ENCODE measurements at regions not wholly inside any gene's neighbourhood (a gene's known extent, or its start where the extent isn't known, plus 50 kb on each side); places are given as distances from the start of the nearest gene placed in this dataset.

GRCh38 chr6:14722704-14723103 lies 523.2 kb upstream of the JARID2 start:
- Histone ChIP-seq H3K4me3 (ENCODE audit: low read length) (no peak overlapping the region), H3K27me3 (ENCODE audit: control insufficient read depth, low read length) (no peaks in the 10 kb centered on the region), H3K9me3 (ENCODE audit: control insufficient read depth, insufficient read depth, low read length) (no peaks in the 10 kb centered on the region), H3K4me1 (ENCODE audit: control insufficient read depth, low read length) (peaks cover 29% of the 10 kb centered on the region), H3K79me2 (ENCODE audit: control insufficient read depth, low read length) (no peaks in the 10 kb centered on the region), H3K27ac (ENCODE audit: low read depth, low read length) (no peak overlapping the region), H3K9me2 (replicated peaks; ENCODE audit: control insufficient read depth, low read length) (no peaks in the 10 kb centered on the region), H3K4me2 (ENCODE audit: low read length) (0 out of 2 replicates have a peak overlapping the region, but pooled peaks have one; percentile 17), H4K20me1 (ENCODE audit: control insufficient read depth, insufficient read depth, low read depth, low read length) (no peaks in the 10 kb centered on the region), H3F3A (ENCODE audit: control insufficient read depth, insufficient read depth) (no peaks in the 10 kb centered on the region), H3K36me3 (ENCODE audit: control insufficient read depth, low read length) (no peaks in the 10 kb centered on the region)
- no peak for TF ChIP-seq EZH2phosphoT487 (IDR thresholded peaks at IDR 0.05; ENCODE audit: borderline replicate concordance, low read length)
- TF ChIP-seq CTCF (IDR thresholded peaks at IDR 0.05; ENCODE audit: low read depth, low read length, poor library complexity, severe bottlenecking) = no peak

- Histone ChIP-seq H3K9me3 (ENCODE audit: control insufficient read depth, insufficient read depth, low read length) (no peaks in the 10 kb centered on the region), H3K4me1 (ENCODE audit: control insufficient read depth, low read length) (peaks cover 38% of the 10 kb centered on the region), H3K4me2 (ENCODE audit: low read length) (no peak overlapping the region), H4K20me1 (ENCODE audit: control insufficient read depth, insufficient read depth, low read depth, low read length) (no peaks in the 10 kb centered on the region), H3K27me3 (ENCODE audit: control insufficient read depth, low read length) (no peaks in the 10 kb centered on the region), H3K79me2 (ENCODE audit: control insufficient read depth, low read length) (no peaks in the 10 kb centered on the region), H3K9me2 (replicated peaks; ENCODE audit: control insufficient read depth, low read length) (no peaks in the 10 kb centered on the region), H3K4me3 (ENCODE audit: low read length) (no peak overlapping the region), H3F3A (ENCODE audit: control insufficient read depth, insufficient read depth) (0 out of 2 replicates have a peak, but pooled peaks cover 3% of the 10 kb centered on the region), H3K36me3 (ENCODE audit: control insufficient read depth, low read length) (no peaks in the 10 kb centered on the region; the same call in 1 of the 2 replicates), H3K27ac (ENCODE audit: low read depth, low read length) (no peak overlapping the region)
- no peak for TF ChIP-seq CTCF (IDR thresholded peaks at IDR 0.05; ENCODE audit: low read depth, low read length, poor library complexity, severe bottlenecking)
These were observed 522.3 kb upstream of the JARID2 start for GRCh38 chr6:14723535-14724086.

GRCh38 chr6:14724549-14724948 lies 521.3 kb upstream of the JARID2 start:
- Histone ChIP-seq H3K4me3 (ENCODE audit: low read length) (no peak overlapping the region), H3K27ac (ENCODE audit: low read depth, low read length) (no peak overlapping the region), H3F3A (ENCODE audit: control insufficient read depth, insufficient read depth) (0 out of 2 replicates have a peak, but pooled peaks cover 7% of the 10 kb centered on the region), H3K27me3 (ENCODE audit: control insufficient read depth, low read length) (no peaks in the 10 kb centered on the region), H3K9me2 (replicated peaks; ENCODE audit: control insufficient read depth, low read length) (no peaks in the 10 kb centered on the region), H3K4me1 (ENCODE audit: control insufficient read depth, low read length) (peaks cover 47% of the 10 kb centered on the region), H3K36me3 (ENCODE audit: control insufficient read depth, low read length) (peaks cover 6% of the 10 kb centered on the region; the same call in 1 of the 2 replicates), H3K4me2 (ENCODE audit: low read length) (no peak overlapping the region), H3K79me2 (ENCODE audit: control insufficient read depth, low read length) (no peaks in the 10 kb centered on the region), H4K20me1 (ENCODE audit: control insufficient read depth, insufficient read depth, low read depth, low read length) (no peaks in the 10 kb centered on the region), H3K9me3 (ENCODE audit: control insufficient read depth, insufficient read depth, low read length) (no peaks in the 10 kb centered on the region)
- TF ChIP-seq CTCF (IDR thresholded peaks at IDR 0.05; ENCODE audit: low read depth, low read length, poor library complexity, severe bottlenecking) (no peak), EZH2phosphoT487 (IDR thresholded peaks at IDR 0.05; ENCODE audit: borderline replicate concordance, low read length) (no peak)
